SW 1271 (cell line): ENCODE measurements at regions not wholly inside any gene's neighbourhood (a gene's known extent, or its start where the extent isn't known, plus 50 kb on each side); places are given as distances from the start of the nearest gene placed in this dataset.

ENCODE experiments used
- DNase-seq, 2 experiments: peaks; one replicate each; lab custom pipeline; 2025; lab: John Stamatoyannopoulos, UW

- no peak for DNase-seq
Measured at GRCh38 chr6:131383421-131384411, 189.3 kb upstream of the ARG1 start.

DNA sequence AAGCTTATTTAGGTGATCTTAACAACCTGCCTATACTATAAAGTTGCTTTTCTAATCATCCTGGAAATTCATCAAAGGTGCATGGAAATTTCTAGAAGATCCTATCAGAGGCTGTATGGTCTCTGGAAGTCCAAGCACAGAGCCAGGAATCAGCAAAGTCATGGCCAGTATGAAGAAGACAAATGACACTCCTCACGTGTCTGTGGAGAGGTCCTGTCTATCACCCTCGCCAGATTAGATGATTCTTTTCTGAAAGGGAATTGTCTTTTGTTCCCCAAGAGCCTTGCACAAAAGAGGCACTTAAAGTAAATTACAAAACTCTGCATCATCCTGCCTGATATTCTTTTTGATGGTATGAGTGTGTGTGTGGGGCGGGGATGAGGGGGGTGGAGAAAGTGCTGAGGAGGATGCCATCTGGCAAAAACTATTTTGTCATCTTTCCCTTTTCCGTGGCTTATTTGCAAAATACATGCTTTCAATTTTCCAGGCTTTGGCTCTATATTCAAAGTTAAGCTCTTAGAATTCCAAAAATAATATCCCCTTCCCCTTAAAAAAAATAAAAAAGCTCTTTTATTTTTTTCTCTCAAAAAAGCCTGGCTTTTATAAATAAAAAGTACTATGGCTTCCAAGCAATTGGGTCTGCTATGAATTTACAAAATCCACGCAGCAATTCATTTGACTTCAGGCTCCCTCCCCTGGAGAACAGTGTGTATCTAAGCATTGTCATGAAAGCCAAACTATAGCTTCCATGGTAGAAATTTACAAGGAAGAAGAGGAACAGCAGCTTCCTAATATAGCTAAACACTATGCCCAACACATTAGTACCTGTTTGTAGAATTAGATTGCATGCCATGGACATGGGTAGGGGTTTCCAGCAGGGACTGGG lies 185.2 kb upstream of the ARG1 start:
- DNase-seq, result no peak

GRCh38 chr6:131390322-131390721 lies 182.7 kb upstream of the ARG1 start:
- no peak for DNase-seq

- no peak for DNase-seq
Measured at GRCh38 chr6:131391116-131391515, 181.9 kb upstream of the ARG1 start.

GRCh38 chr6:131393433-131393832 lies 179.6 kb upstream of the ARG1 start:
- DNase-seq, result no peak

GRCh38 chr6:131394768-131395432 lies 178.1 kb upstream of the ARG1 start:
- DNase-seq, result no peak

GRCh38 chr6:131398176-131398575 lies 174.8 kb upstream of the ARG1 start:
- DNase-seq, result no peak

DNA sequence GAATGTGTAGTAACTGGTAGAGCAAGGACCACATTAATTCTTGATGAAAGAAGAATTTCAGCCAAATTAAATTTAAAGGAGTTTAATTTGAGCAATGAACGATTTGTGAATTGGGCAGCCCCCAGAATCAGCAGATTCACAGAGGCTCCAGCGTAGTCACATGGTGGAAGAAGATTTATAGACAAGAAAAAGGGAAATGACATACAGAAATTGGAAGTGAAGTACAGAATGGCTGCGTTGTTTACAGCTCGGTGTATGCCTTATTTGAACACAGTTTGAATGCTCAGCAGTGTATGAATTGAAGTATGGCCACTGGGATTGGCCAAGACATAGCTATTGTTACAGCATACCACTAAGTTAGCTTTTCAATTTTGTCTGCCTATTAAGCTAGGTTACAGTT lies 173.6 kb upstream of the ARG1 start:
- DNase-seq, result no peak

DNA sequence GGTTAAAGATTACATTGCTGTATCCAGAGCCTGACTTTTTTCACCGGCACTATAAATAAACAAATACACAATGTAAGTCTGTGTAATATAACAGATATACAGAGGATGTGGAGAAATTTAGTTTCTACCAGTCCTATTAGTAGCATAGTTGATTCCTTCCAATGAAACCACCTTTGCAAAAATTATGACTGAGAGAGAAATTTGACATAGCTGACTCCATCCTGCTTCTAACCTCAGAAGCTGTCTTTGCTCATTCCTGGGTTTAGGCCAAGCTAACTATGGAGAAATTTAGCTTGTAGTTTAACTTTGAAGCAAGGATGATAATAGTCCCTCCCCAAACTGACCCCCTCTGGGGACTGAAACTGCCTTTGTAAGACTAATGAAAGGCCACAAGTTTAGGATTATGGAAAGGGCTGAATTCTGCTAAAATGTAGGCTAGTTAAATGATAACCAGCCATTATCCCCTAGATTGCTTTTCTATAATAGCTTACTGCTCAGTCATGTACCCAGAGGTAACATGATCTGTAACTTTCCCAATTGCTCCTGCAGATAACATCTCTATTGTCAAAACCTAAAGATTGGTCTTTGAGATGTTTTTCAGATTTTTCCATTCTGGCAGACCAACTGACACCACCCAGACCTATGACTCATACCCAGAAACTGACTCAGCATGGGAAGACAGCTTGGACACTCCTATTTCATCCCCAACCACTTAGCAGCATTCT lies 172.8 kb upstream of the ARG1 start:
- peak in 1 of 2 experiments; percentile 36 for DNase-seq

DNA sequence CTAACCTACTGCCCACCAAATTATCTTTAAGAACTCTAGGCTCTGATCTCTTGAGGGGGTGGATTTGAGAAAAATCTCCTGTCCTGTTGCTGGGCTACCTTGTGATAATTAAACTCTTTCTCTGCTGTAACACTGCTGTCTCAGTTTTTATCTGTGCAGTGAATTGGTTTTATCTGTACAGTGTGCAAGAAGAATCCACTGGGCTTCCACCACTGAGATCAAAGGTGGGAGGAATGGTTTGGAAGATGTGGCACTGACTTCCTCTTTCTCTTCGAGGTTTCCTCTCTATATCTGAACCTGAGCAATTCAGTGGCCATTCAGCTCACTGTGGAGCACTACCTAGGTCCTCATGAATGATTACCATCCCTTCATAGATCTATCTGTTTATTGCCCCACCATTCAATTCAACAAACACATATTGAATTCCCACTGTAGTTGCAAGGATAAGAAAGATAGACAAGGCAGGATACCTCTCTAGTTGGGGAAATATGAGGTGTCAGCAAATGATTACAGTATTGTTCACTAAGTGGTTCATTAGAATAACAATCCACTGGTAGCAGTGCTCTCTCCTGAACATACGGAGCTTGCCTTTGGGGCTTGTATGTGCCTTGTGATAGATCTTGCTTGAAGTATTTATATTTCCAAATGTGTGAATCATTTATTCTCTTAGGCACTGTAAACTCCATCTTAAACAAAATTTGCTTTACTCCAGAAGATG lies 172.1 kb upstream of the ARG1 start:
- DNase-seq, result no peak

- DNase-seq, result no peak
Measured at GRCh38 chr6:131408811-131409210, 164.2 kb upstream of the ARG1 start.

DNA sequence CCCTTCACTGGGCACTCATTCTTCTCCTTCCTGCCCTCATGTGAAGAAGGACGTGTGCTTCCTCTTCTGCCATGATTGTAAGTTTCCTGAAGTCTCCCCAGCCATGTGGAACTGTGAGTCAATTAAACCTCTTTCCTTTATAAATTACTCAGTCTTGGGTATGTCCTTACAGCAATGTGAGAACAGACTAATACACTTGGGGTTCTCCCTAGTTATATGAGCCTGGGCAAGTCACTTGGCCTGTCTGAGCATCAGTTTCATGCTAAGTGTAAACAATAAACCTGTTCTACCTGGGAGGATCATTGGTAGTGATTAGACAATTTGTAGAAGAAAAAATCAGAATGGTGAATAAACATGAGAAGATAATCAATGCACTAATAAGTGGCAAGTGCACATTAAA lies 162.2 kb upstream of the ARG1 start:
- DNase-seq, result no peak

DNA sequence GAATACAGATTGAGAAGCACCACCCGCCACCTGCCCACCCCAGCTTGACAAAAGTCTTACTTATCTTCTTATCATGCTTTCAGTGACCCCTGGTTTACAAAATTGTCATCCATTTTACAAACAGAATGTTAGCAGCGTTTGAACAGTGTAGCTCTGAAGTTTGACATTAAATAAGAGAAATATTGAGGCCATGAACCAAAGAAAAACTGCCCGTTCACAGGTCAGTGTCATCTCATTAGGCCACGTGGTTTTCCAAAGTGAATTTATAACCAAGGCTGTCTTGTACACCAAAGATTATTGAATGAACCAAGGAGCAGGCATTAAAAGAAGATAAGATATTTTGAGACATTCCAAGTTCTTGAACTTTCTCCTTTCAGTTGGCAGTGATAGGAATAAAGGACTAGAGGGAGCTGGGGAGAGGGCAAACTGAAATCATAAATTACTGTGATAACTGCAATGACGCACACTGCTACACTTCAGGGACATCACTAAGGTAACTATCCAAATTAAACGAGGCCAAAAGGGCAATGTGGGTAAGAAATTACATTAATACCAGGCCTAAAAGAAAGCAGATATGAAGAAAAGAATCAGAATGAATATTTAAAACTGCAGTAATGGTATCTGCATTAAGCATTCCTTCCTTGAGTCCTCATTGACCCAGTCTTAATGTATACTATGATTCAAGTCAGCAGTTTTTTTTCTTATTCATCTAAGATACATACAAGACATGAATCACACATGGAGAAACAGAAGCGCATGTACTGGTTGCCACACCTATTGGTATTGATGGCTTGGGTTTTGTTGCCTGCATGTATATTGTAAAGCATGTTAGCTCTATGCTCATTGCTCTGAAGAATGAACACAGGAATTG lies 159.8 kb upstream of the ARG1 start:
- no peak for DNase-seq

DNA sequence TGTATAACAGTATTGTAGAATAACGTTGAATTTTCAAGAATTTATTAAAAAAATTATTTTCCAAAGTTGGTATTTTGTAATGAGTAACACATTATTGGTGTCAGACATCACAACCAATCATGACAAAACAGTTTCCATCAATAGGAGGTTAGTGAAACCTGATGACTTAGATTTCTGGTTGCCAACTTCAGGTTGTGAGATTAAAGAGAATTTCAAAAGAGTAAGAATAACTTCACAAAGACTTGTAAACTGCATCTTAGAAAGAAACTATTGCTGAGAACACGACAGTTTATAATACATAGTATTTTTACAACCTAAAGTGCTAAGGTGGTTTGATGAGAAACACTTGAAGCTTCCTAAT lies 159.2 kb upstream of the ARG1 start:
- DNase-seq, result no peak

- no peak for DNase-seq
Measured at GRCh38 chr6:131414956-131415355, 158.1 kb upstream of the ARG1 start.

- no peak for DNase-seq
Measured at GRCh38 chr6:131418441-131418840, 154.6 kb upstream of the ARG1 start.

GRCh38 chr6:131419702-131420101 lies 153.3 kb upstream of the ARG1 start:
- DNase-seq, result no peak

GRCh38 chr6:131424016-131424415 lies 149.0 kb upstream of the ARG1 start:
- DNase-seq, result no peak

GRCh38 chr6:131424475-131424874 lies 148.6 kb upstream of the ARG1 start:
- no peak for DNase-seq

DNA sequence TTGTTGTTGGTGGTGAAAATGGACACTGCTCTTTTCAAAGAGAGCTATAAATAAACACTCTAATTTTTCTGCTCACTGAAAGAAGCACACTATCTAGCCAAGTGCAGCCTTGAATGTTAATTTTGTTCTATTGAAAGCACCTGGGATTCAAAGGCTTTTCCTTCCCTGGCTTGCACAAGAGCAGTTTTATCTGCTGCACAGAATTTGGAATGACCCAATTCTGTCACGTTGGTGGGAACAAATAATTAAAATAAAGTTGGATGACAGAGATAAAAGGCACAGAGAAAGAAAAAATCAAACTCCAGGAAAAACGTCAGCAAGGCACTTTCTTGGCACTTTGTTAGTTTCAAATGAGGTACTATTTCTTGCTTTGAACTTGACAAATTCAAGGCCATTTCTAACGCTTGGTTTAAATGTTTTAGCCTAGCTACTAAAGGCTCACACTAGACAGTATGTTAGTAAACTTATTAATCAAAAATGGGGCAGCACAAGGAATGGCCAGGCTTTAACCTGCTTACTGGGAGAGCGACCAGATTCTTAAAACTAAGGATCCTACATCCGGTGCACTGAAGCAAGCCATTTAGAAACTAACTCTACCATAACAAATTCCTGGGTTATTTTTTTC lies 145.5 kb upstream of the ARG1 start:
- DNase-seq, result no peak
